HCT116 (cell line): ENCODE measurements at regions not wholly inside any gene's neighbourhood (a gene's known extent, or its start where the extent isn't known, plus 50 kb on each side); places are given as distances from the start of the nearest gene placed in this dataset.

Experiments used
- ATAC-seq: fragments of 200-7000 bp; cut with Tn5 transposase; 2 replicates; pipeline ENCODE4 v1.9.1; 2020; ENCODE audit warnings: mild to moderate bottlenecking, moderate library complexity
- BruUV-seq: library from RNA; stranded (reverse); fragments of 400-500 nt; replicated peaks from 2 replicates; lab custom pipeline; 2021; lab: Mats Ljungman, UMichigan
- CTCF ChIA-PET: fragments of 300-600 bp; sonication (Branson Sonifier 250); formaldehyde crosslinking; loops from one replicate; lab custom pipeline; 2021; ENCODE audit warnings: antibody characterized with exemption; lab: Charles Lee
- POLR2A ChIA-PET: fragments of 300-600, 350-600 bp; sonication (Branson Sonifier 250); formaldehyde crosslinking; loops from one replicate; lab custom pipeline; 2021; ENCODE audit warnings: antibody characterized with exemption; lab: Charles Lee
- RAD21 ChIA-PET, 2 experiments: fragments of 300-600 bp; sonication (Branson Sonifier 250); formaldehyde crosslinking; loops; one replicate each; lab custom pipeline; 2023; ENCODE audit warnings: low total read pairs in 2 of 2; ENCODE audit not compliant: uncharacterized antibody in 2 of 2, unreplicated experiment in 2 of 2, low non-redundant PET in 1 of 2; lab: Charles Lee
- DNase-seq: peaks from one replicate; pipeline ENCODE4 v3.0.0-alpha.2; 2010; ENCODE audit warnings: low read depth, low spot score
- H2AFZ ChIP-seq: fragments of 200-600 bp; shearing (Covaris generic), sonication (generic); 2 replicates; pipeline ENCODE4 v1.6.1; 2017; ENCODE audit warnings: low read depth, mixed run types, mixed read lengths, antibody characterized with exemption, low read length; ENCODE audit not compliant: poor library complexity, severe bottlenecking
- H3K27ac ChIP-seq: 2 replicates; pipeline ENCODE4 v1.5.1; 2012; ENCODE audit warnings: low read depth, low read length
- H3K27me3 ChIP-seq: fragments of 200-600 bp; sonication (generic); 2 replicates; pipeline ENCODE4 v1.6.1; 2016; ENCODE audit warnings: mixed run types, low read length, mixed read lengths; ENCODE audit not compliant: insufficient read depth
- H3K36me3 ChIP-seq, 2 experiments: fragments of 200-500 bp in 1 of 2; fragments of 200-600 bp in 1 of 2; sonication (Bioruptor generic) in 1 of 2; sonication (generic) in 1 of 2; 2 replicates each; pipeline versions ENCODE4 v1.5.1 to v1.6.1; 2014 to 2016; ENCODE audit warnings: low read length in 2 of 2, inconsistent platforms in 1 of 2, mixed read lengths in 1 of 2, mixed run types in 1 of 2; ENCODE audit not compliant: insufficient read depth in 2 of 2, control insufficient read depth in 1 of 2
- H3K4me1 ChIP-seq, 2 experiments: fragments of 200-600 bp in 1 of 2; sonication (generic) in 1 of 2; 2 replicates each; pipeline versions ENCODE4 v1.5.1 to v1.6.1; 2012 to 2017; ENCODE audit warnings: low read length in 2 of 2, inconsistent platforms in 1 of 2, mild to moderate bottlenecking in 1 of 2, mixed read lengths in 1 of 2, mixed run types in 1 of 2, moderate library complexity in 1 of 2; ENCODE audit not compliant: insufficient read depth in 2 of 2, control insufficient read depth in 1 of 2
- H3K4me2 ChIP-seq: fragments of 200-600 bp; sonication (generic); 2 replicates; pipeline ENCODE4 v1.6.1; 2017; ENCODE audit warnings: mixed run types, low read length, mixed read lengths
- H3K4me3 ChIP-seq, 2 experiments: fragments of 200-600 bp in 1 of 2; sonication (generic) in 1 of 2; replicated peaks in 1 of 2; 2 replicates each; pipeline ENCODE4 v1.5.1; 2011 to 2016; ENCODE audit warnings: low read length in 2 of 2, control low read depth in 1 of 2, low read depth in 1 of 2, mild to moderate bottlenecking in 1 of 2, mixed read lengths in 1 of 2, mixed run types in 1 of 2
- H3K79me2 ChIP-seq: fragments of 200-600 bp; sonication (generic); 2 replicates; pipeline ENCODE4 v1.6.1; 2017; ENCODE audit warnings: mild to moderate bottlenecking, mixed run types, low read length, moderate library complexity, mixed read lengths; ENCODE audit not compliant: insufficient read depth
- H3K9ac ChIP-seq: fragments of 200-600 bp; sonication (generic); 2 replicates; pipeline ENCODE4 v1.6.1; 2016; ENCODE audit warnings: low read length, mixed read lengths
- H3K9me2 ChIP-seq: fragments of 200-600 bp; sonication (generic), shearing (Covaris generic); 2 replicates; pipeline ENCODE4 v1.6.1; 2017; ENCODE audit warnings: mixed run types, mild to moderate bottlenecking, moderate library complexity; ENCODE audit not compliant: insufficient read depth
- H3K9me3 ChIP-seq, 2 experiments: fragments of 200-500 bp in 1 of 2; fragments of 200-600 bp in 1 of 2; sonication (Bioruptor generic) in 1 of 2; sonication (generic) in 1 of 2; 2 replicates each; pipeline ENCODE4 v1.6.1; 2014 to 2017; ENCODE audit warnings: low read length in 2 of 2, mixed read lengths in 2 of 2, inconsistent platforms in 1 of 2, low read depth in 1 of 2, mild to moderate bottlenecking in 1 of 2, mixed run types in 1 of 2, moderate library complexity in 1 of 2; ENCODE audit not compliant: control insufficient read depth in 1 of 2, insufficient read depth in 1 of 2
- H4K20me1 ChIP-seq: fragments of 200-600 bp; sonication (generic), shearing (Covaris generic); 2 replicates; pipeline ENCODE4 v1.6.1; 2017; ENCODE audit warnings: mixed run types, mild to moderate bottlenecking, moderate library complexity; ENCODE audit not compliant: insufficient read depth
- CBX3 ChIP-seq: IDR thresholded peaks from 2 replicates; pipeline ENCODE4 v1.6.1; 2012; ENCODE audit warnings: low read depth
- CEBPB ChIP-seq: IDR thresholded peaks from 2 replicates; pipeline ENCODE4 v1.6.1; 2012; ENCODE audit warnings: low read depth
- ELF1 ChIP-seq: IDR thresholded peaks from 2 replicates; pipeline ENCODE4 v1.6.1; 2012; ENCODE audit warnings: low read depth, borderline replicate concordance
- EZH2 ChIP-seq: fragments of 200-600 bp; sonication (generic); IDR thresholded peaks from 2 replicates; pipeline ENCODE4 v1.6.1; 2017; ENCODE audit warnings: antibody characterized with exemption, mixed run types
- EZH2phosphoT487 ChIP-seq: fragments of 200-600 bp; IDR thresholded peaks from 2 replicates; pipeline ENCODE4 v1.6.1; 2018; ENCODE audit warnings: antibody characterized with exemption, borderline replicate concordance
- FOSL1 ChIP-seq: IDR thresholded peaks from 2 replicates; pipeline ENCODE4 v1.6.1; 2012; ENCODE audit warnings: low read depth
- POLR2A ChIP-seq: IDR thresholded peaks from 2 replicates; pipeline ENCODE4 v1.7.0; 2011; ENCODE audit warnings: borderline replicate concordance; ENCODE audit not compliant: insufficient read depth, insufficient read length; ENCODE audit errors: extremely low read depth
- POLR2AphosphoS5 ChIP-seq: IDR thresholded peaks from 2 replicates; pipeline ENCODE4 v1.6.1; 2011; ENCODE audit warnings: mild to moderate bottlenecking, low read depth, low read length, moderate library complexity
- RAD21 ChIP-seq: IDR thresholded peaks from 2 replicates; pipeline ENCODE4 v1.6.1; 2012; ENCODE audit warnings: low read depth, mild to moderate bottlenecking
- SIN3A ChIP-seq: IDR thresholded peaks from 2 replicates; pipeline ENCODE4 v1.6.1; 2012; ENCODE audit warnings: low read depth
- SP1 ChIP-seq: IDR thresholded peaks from 2 replicates; pipeline ENCODE4 v1.6.1; 2012; ENCODE audit warnings: low read depth
- SRF ChIP-seq: IDR thresholded peaks from 2 replicates; pipeline ENCODE4 v1.6.1; 2012; ENCODE audit warnings: low read depth
- ZNF274 ChIP-seq: fragments of 200-500 bp; sonication (Bioruptor generic); IDR thresholded peaks from 2 replicates; pipeline ENCODE4 v1.6.1; 2014; ENCODE audit warnings: mild to moderate bottlenecking, low read depth, low read length, inconsistent platforms
- intact Hi-C: fragments of 100-400 bp; cut with micrococcal nuclease; formaldehyde crosslinking; loops from 2 replicates; pipeline ENCODE4 v1.10.0; 2022
- TF ChIP-seq, protein P1 (sequence below): IDR thresholded peaks from 2 replicates; pipeline ENCODE4 v1.6.1; 2012; ENCODE audit warnings: low read depth
- TF ChIP-seq, protein P2 (sequence below): IDR thresholded peaks from 2 replicates; pipeline ENCODE4 v1.6.1; 2011; ENCODE audit warnings: mild to moderate bottlenecking, low read length, moderate library complexity; ENCODE audit not compliant: insufficient replicate concordance; ENCODE audit errors: extremely low read depth
- TF ChIP-seq, protein P3 (sequence below): IDR thresholded peaks from 2 replicates; pipeline ENCODE4 v1.6.1; 2012

DNA sequence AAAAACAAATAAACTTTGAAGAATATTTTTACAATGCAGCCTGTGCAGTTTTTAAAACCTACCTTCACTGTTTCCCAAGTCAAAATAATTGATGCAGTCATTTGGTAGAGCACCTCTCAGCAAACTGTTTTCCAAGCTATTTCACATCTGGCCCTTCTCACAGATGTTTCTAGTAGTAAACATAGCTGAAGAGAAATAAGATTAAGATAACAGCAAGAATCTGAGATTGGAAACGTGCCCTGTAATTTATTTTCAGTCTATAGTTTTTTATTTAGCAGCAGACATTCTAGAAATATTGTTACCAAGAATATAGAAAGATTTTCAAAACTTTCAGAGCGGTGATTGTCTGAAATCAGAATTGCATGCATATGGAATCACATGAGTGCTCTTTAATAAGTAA lies 440.2 kb downstream of the TRIB2 start:
- RAD21 ChIA-PET, result no interaction called here
- TF ChIP-seq ELF1, result no peak
- no peak for TF ChIP-seq SRF
- TF ChIP-seq RAD21, result no peak
- TF ChIP-seq, protein P1, sequence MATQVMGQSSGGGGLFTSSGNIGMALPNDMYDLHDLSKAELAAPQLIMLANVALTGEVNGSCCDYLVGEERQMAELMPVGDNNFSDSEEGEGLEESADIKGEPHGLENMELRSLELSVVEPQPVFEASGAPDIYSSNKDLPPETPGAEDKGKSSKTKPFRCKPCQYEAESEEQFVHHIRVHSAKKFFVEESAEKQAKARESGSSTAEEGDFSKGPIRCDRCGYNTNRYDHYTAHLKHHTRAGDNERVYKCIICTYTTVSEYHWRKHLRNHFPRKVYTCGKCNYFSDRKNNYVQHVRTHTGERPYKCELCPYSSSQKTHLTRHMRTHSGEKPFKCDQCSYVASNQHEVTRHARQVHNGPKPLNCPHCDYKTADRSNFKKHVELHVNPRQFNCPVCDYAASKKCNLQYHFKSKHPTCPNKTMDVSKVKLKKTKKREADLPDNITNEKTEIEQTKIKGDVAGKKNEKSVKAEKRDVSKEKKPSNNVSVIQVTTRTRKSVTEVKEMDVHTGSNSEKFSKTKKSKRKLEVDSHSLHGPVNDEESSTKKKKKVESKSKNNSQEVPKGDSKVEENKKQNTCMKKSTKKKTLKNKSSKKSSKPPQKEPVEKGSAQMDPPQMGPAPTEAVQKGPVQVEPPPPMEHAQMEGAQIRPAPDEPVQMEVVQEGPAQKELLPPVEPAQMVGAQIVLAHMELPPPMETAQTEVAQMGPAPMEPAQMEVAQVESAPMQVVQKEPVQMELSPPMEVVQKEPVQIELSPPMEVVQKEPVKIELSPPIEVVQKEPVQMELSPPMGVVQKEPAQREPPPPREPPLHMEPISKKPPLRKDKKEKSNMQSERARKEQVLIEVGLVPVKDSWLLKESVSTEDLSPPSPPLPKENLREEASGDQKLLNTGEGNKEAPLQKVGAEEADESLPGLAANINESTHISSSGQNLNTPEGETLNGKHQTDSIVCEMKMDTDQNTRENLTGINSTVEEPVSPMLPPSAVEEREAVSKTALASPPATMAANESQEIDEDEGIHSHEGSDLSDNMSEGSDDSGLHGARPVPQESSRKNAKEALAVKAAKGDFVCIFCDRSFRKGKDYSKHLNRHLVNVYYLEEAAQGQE, result no peak
- no peak for TF ChIP-seq POLR2AphosphoS5
- Histone ChIP-seq H3K4me3 (no peak overlapping the region), H3K9ac (no peak overlapping the region), H3K9me3 (0 out of 4 replicates have a peak, but pooled peaks cover 0 to 3% of the 10 kb centered on the region in 2 experiments), H3K27me3 (no peaks in the 10 kb centered on the region), H3K27ac (no peak overlapping the region), H3K79me2 (no peaks in the 10 kb centered on the region), H3K9me2 (no peaks in the 10 kb centered on the region), H4K20me1 (no peaks in the 10 kb centered on the region), H3K36me3 (no peaks in the 10 kb centered on the region), H3K4me1 (no peaks in the 10 kb centered on the region), H2AFZ (no peak overlapping the region), H3K4me2 (no peak overlapping the region)
- ATAC-seq (no peak), DNase-seq (no peak)
- CTCF ChIA-PET, result no interaction called here
- POLR2A ChIA-PET, result no interaction called here
- intact Hi-C loops, result no loop called here
- BruUV-seq, result no TSS peak

DNA sequence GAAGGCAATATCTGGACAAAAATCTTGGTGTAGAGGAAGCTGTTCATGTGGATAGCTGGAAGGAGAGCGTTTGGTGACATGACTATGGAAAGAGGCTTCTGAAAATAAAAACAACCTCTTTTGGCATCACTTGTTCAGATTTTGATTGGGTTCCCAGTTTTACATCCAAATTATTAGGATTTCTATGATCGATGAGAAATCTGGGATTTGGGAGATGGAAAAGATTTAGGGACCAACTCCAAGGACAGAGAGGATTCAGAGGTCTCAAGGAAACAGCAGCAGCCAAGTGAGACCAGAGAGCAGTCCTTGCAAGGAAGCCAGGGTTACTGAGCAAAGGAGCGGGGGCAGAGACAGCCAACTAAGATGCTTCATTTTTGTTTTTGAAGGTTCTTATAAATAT lies 441.7 kb downstream of the TRIB2 start:
- Histone ChIP-seq H3K79me2 (no peaks in the 10 kb centered on the region), H3K9me3 (0 out of 4 replicates have a peak, but pooled peaks cover 0 to 3% of the 10 kb centered on the region in 2 experiments), H3K36me3 (no peaks in the 10 kb centered on the region), H3K27ac (no peak overlapping the region), H3K4me1 (no peaks in the 10 kb centered on the region), H3K4me3 (no peak overlapping the region), H4K20me1 (no peaks in the 10 kb centered on the region), H3K4me2 (no peak overlapping the region), H2AFZ (no peak overlapping the region), H3K9ac (no peak overlapping the region), H3K9me2 (no peaks in the 10 kb centered on the region), H3K27me3 (no peaks in the 10 kb centered on the region)
- ATAC-seq, result no peak
- DNase-seq, result no peak
- ChIA-PET CTCF (no interaction called here), POLR2A (no interaction called here), RAD21 (no interaction called here)
- BruUV-seq, result no TSS peak
- intact Hi-C loops, result no loop called here
- TF ChIP-seq, protein P2, sequence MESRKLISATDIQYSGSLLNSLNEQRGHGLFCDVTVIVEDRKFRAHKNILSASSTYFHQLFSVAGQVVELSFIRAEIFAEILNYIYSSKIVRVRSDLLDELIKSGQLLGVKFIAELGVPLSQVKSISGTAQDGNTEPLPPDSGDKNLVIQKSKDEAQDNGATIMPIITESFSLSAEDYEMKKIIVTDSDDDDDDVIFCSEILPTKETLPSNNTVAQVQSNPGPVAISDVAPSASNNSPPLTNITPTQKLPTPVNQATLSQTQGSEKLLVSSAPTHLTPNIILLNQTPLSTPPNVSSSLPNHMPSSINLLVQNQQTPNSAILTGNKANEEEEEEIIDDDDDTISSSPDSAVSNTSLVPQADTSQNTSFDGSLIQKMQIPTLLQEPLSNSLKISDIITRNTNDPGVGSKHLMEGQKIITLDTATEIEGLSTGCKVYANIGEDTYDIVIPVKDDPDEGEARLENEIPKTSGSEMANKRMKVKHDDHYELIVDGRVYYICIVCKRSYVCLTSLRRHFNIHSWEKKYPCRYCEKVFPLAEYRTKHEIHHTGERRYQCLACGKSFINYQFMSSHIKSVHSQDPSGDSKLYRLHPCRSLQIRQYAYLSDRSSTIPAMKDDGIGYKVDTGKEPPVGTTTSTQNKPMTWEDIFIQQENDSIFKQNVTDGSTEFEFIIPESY, result no peak
- TF ChIP-seq CEBPB (no peak), SIN3A (no peak), ZNF274 (no peak), EZH2 (no peak), SP1 (no peak), FOSL1 (no peak), EZH2phosphoT487 (no peak), POLR2A (no peak), SRF (no peak), CBX3 (no peak)
- TF ChIP-seq, protein P3, sequence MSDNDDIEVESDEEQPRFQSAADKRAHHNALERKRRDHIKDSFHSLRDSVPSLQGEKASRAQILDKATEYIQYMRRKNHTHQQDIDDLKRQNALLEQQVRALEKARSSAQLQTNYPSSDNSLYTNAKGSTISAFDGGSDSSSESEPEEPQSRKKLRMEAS, result no peak
